ENCODE measurements at regions not wholly inside any gene's neighbourhood (a gene's known extent, or its start where the extent isn't known, plus 50 kb on each side); places are given as distances from the start of the nearest gene placed in this dataset.

GRCh38 chr5:40274568-40274967 is 405.1 kb upstream of the PTGER4 start:
- TF ChIP-seq CTCF (IDR thresholded peaks at IDR 0.05) (no peak), POLR2AphosphoS5 (IDR thresholded peaks at IDR 0.05) (no peak), POLR2A (IDR thresholded peaks at IDR 0.05) (no peak)
